ENCODE measurements at regions not wholly inside any gene's neighbourhood (a gene's known extent, or its start where the extent isn't known, plus 50 kb on each side); places are given as distances from the start of the nearest gene placed in this dataset.

DNA sequence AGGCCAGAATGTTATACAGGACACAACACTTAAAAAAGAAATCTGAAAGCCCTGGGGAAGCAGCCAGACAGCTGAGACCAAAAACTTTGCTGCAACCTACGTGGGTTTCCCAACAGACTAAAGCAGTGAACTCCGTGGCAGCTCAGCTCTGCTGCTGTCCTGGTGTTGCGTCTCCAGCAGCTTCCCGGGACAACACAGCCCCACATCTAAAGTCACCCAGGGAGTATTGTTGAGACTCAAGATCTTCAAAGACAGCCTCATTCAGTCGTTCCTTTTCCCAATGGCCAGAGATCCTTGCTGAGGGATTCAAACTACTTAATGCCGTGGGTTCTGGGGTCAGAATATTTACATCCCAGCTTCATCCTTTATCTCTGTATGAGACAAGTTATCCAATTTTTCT is 125.8 kb downstream of the MED10 start:
- Histone ChIP-seq H2BK20ac (ENCODE audit: low read length) (no peak overlapping the region), H4K20me1 (replicated peaks in 1 of 2; ENCODE audit: control insufficient read depth in 1 of 2, insufficient read depth in 2 of 2, low read length in 2 of 2) (no peaks in the 10 kb centered on the region), H3K36me3 (ENCODE audit: control insufficient read depth in 2 of 4, insufficient read depth in 4 of 4, low read length in 3 of 4) (no peaks in the 10 kb centered on the region), H2AFZ (ENCODE audit: low read length) (no peak overlapping the region), H4K5ac (ENCODE audit: insufficient read length, low read depth, low read length) (no peak overlapping the region), H3K9me3 (ENCODE audit: insufficient read depth in 2 of 2, low read depth in 1 of 2, low read length in 1 of 2) (no peaks in the 10 kb centered on the region), H3K79me2 (ENCODE audit: control insufficient read depth in 1 of 2, insufficient read depth in 2 of 2, low read length in 2 of 2) (no peaks in the 10 kb centered on the region), H3K23ac (ENCODE audit: insufficient read length) (no peak overlapping the region), H3K79me1 (ENCODE audit: low read depth, low read length) (no peaks in the 10 kb centered on the region), H2BK120ac (replicated peaks; ENCODE audit: low read depth, low read length) (no peak overlapping the region), H2BK12ac (ENCODE audit: low read depth, low read length) (no peak overlapping the region), H3K4me1 (replicated peaks in 1 of 4; ENCODE audit: control insufficient read depth in 3 of 4, insufficient read depth in 4 of 4, low read length in 3 of 4) (no peaks in the 10 kb centered on the region), H3K4ac (replicated peaks; ENCODE audit: insufficient read length, low read depth, low read length) (no peak overlapping the region), H2BK5ac (ENCODE audit: low read depth, low read length) (no peak overlapping the region), H3K18ac (ENCODE audit: extremely low read depth, low read length) (no peak overlapping the region), H4K91ac (replicated peaks; ENCODE audit: insufficient read length, low read length) (no peak overlapping the region), H3K23me2 (ENCODE audit: low read depth, low read length) (no peaks in the 10 kb centered on the region), H3K4me3 (ENCODE audit: extremely low read depth in 1 of 4, insufficient read depth in 2 of 4, low read depth in 3 of 4, low read length in 4 of 4) (no peak overlapping the region), H3K27me3 (replicated peaks in 1 of 4; ENCODE audit: control insufficient read depth in 3 of 4, extremely low read depth in 1 of 4, insufficient read depth in 3 of 4, low read length in 3 of 4) (no peaks in the 10 kb centered on the region), H3K14ac (ENCODE audit: insufficient read length) (no peak overlapping the region), H3K56ac (replicated peaks; ENCODE audit: insufficient read length, low read depth, low read length) (no peak overlapping the region), H3K4me2 (ENCODE audit: insufficient read depth in 1 of 2, low read depth in 2 of 2, low read length in 2 of 2) (no peak overlapping the region), H4K8ac (ENCODE audit: extremely low read depth, insufficient read depth, low read length) (no peak overlapping the region), H2BK15ac (ENCODE audit: low read length) (no peak overlapping the region), H2AK5ac (ENCODE audit: low read depth, low read length) (no peak overlapping the region), H3K27ac (ENCODE audit: low read depth, low read length) (no peak overlapping the region), H3K9ac (replicated peaks in 1 of 4; ENCODE audit: extremely low read depth in 1 of 4, low read depth in 3 of 4, low read length in 3 of 4) (no peak overlapping the region)
- CTCF ChIA-PET (ENCODE audit: partially characterized antibody): interaction anchor here (1.2 kb wide), 1 partner anchor 31 kb away, joined by 3 read pairs; no protein-coding TSS in a partner anchor
- WGBS, 2 experiments (ENCODE audit: extremely low coverage in 1 of 2, insufficient coverage in 1 of 2, insufficient read length in 1 of 2, insufficient replicate concordance in 2 of 2, low coverage in 1 of 2, low lambda C conversion rate in 2 of 2, missing lambda C conversion rate in 1 of 2): 92% methylated on average over 6 of the region's 6 CpGs; no CpG with 5 or more reads in 1 of the 2 experiments
- DNase-seq (ENCODE audit: low read depth in 1 of 2, low spot score in 2 of 2) (no peak), FAIRE-seq (no peak)
- TF ChIP-seq CEBPB (IDR thresholded peaks at IDR 0.05; ENCODE audit: low read depth, low read length): no peak
- POLR2A ChIA-PET (ENCODE audit: partially characterized antibody): no interaction called here

All from H1 (cell line).